ENCODE measurements at regions not wholly inside any gene's neighbourhood (a gene's known extent, or its start where the extent isn't known, plus 50 kb on each side); places are given as distances from the start of the nearest gene placed in this dataset.

- Histone ChIP-seq H3K9me3 (ENCODE audit: insufficient read depth, low read length) (no peaks in the 10 kb centered on the region), H3K27ac (ENCODE audit: low read depth, low read length) (no peak overlapping the region), H3K9me2 (replicated peaks; ENCODE audit: insufficient read depth, low read length) (no peaks in the 10 kb centered on the region), H3K4me2 (ENCODE audit: low read depth, low read length, poor library complexity, severe bottlenecking) (no peak overlapping the region), H3K36me3 (ENCODE audit: low read length) (no peaks in the 10 kb centered on the region), H3F3A (ENCODE audit: insufficient read depth) (no peaks in the 10 kb centered on the region), H3K4me3 (ENCODE audit: insufficient read depth, low read length, poor library complexity, severe bottlenecking) (no peak overlapping the region), H2AFZ (ENCODE audit: low read depth, low read length, severe bottlenecking) (no peak overlapping the region), H3K27me3 (ENCODE audit: low read length) (no peaks in the 10 kb centered on the region), H3K79me2 (ENCODE audit: insufficient read depth, low read length) (no peaks in the 10 kb centered on the region), H4K20me1 (ENCODE audit: low read depth, low read length) (no peaks in the 10 kb centered on the region), H3K9ac (ENCODE audit: low read length) (no peak overlapping the region)
- no peak for TF ChIP-seq CTCF (IDR thresholded peaks at IDR 0.05; ENCODE audit: insufficient read depth, low read length, poor library complexity, severe bottlenecking)
- TF ChIP-seq EZH2phosphoT487 (conservative IDR thresholded peaks at IDR 0.05; ENCODE audit: low read length): no peak
Observed at GRCh38 chr3:159417761-159418160, 570.9 kb upstream of the IL12A start.

- H4K20me1 ChIP-seq (ENCODE audit: low read depth, low read length): no peaks in the 10 kb centered on the region
- H3F3A ChIP-seq (ENCODE audit: insufficient read depth): no peaks in the 10 kb centered on the region
- no peaks in the 10 kb centered on the region for H3K9me3 ChIP-seq (ENCODE audit: insufficient read depth, low read length)
- no peak overlapping the region for H3K4me2 ChIP-seq (ENCODE audit: low read depth, low read length, poor library complexity, severe bottlenecking)
- TF ChIP-seq CTCF (IDR thresholded peaks at IDR 0.05; ENCODE audit: insufficient read depth, low read length, poor library complexity, severe bottlenecking) (no peak), EZH2phosphoT487 (conservative IDR thresholded peaks at IDR 0.05; ENCODE audit: low read length) (no peak)
- H2AFZ ChIP-seq (ENCODE audit: low read depth, low read length, severe bottlenecking): no peak overlapping the region
- no peaks in the 10 kb centered on the region for H3K79me2 ChIP-seq (ENCODE audit: insufficient read depth, low read length)
- H3K27me3 ChIP-seq (ENCODE audit: low read length): no peaks in the 10 kb centered on the region
- H3K27ac ChIP-seq (ENCODE audit: low read depth, low read length): no peak overlapping the region
- H3K36me3 ChIP-seq (ENCODE audit: low read length): no peaks in the 10 kb centered on the region
- no peak overlapping the region for H3K9ac ChIP-seq (ENCODE audit: low read length)
- no peak overlapping the region for H3K4me3 ChIP-seq (ENCODE audit: insufficient read depth, low read length, poor library complexity, severe bottlenecking)
- no peaks in the 10 kb centered on the region for H3K9me2 ChIP-seq (replicated peaks; ENCODE audit: insufficient read depth, low read length)
Observed at GRCh38 chr3:159418571-159419526, 569.8 kb upstream of the IL12A start.

GRCh38 chr3:159429702-159430101 lies 558.9 kb upstream of the IL12A start:
- Histone ChIP-seq H3K36me3 (ENCODE audit: low read length) (no peaks in the 10 kb centered on the region), H2AFZ (ENCODE audit: low read depth, low read length, severe bottlenecking) (no peak overlapping the region), H3K4me2 (ENCODE audit: low read depth, low read length, poor library complexity, severe bottlenecking) (no peak overlapping the region), H3K79me2 (ENCODE audit: insufficient read depth, low read length) (no peaks in the 10 kb centered on the region), H3K27me3 (ENCODE audit: low read length) (no peaks in the 10 kb centered on the region), H3K27ac (ENCODE audit: low read depth, low read length) (no peak overlapping the region), H4K20me1 (ENCODE audit: low read depth, low read length) (no peaks in the 10 kb centered on the region), H3K4me3 (ENCODE audit: insufficient read depth, low read length, poor library complexity, severe bottlenecking) (no peak overlapping the region), H3F3A (ENCODE audit: insufficient read depth) (no peaks in the 10 kb centered on the region), H3K9me3 (ENCODE audit: insufficient read depth, low read length) (no peaks in the 10 kb centered on the region), H3K9ac (ENCODE audit: low read length) (no peak overlapping the region), H3K9me2 (replicated peaks; ENCODE audit: insufficient read depth, low read length) (no peaks in the 10 kb centered on the region)
- TF ChIP-seq CTCF (IDR thresholded peaks at IDR 0.05; ENCODE audit: insufficient read depth, low read length, poor library complexity, severe bottlenecking): no peak
- TF ChIP-seq EZH2phosphoT487 (conservative IDR thresholded peaks at IDR 0.05; ENCODE audit: low read length): no peak

Measured in SU-DHL-6 (cell line).